Mesothelial cell of epicardium (in vitro differentiated cells): ENCODE measurements at regions not wholly inside any gene's neighbourhood (a gene's known extent, or its start where the extent isn't known, plus 50 kb on each side); places are given as distances from the start of the nearest gene placed in this dataset.
"Not testable (repeated sequence)": the region's sequence is repeated elsewhere in the genome, so short reads cannot be mapped to it uniquely, and the experiment has no call there.

Experiments
- DNase-seq, 2 experiments: peaks; one replicate each; pipeline ENCODE4 v3.0.0; 2021; ENCODE audit warnings: low spot score in 2 of 2; ENCODE audit not compliant: unreplicated experiment in 2 of 2
- H3K27ac Mint-ChIP-seq: 2 replicates; pipeline ENCODE4 v1.8.0; 2021; ENCODE audit warnings: mixed read lengths
- H3K27me3 Mint-ChIP-seq: 2 replicates; pipeline ENCODE4 v1.8.0; 2021; ENCODE audit warnings: low read depth, mixed read lengths
- H3K36me3 Mint-ChIP-seq: 2 replicates; pipeline ENCODE4 v1.8.0; 2021; ENCODE audit warnings: mixed read lengths
- H3K4me1 Mint-ChIP-seq: 2 replicates; pipeline ENCODE4 v1.8.0; 2021; ENCODE audit warnings: mixed read lengths
- H3K4me3 Mint-ChIP-seq: 2 replicates; pipeline ENCODE4 v1.8.0; 2021; ENCODE audit warnings: mild to moderate bottlenecking, moderate library complexity, mixed read lengths
- H3K9me3 Mint-ChIP-seq: 2 replicates; pipeline ENCODE4 v1.8.0; 2021; ENCODE audit warnings: mixed read lengths
- CTCF ChIP-seq: fragments of 200-600 bp; sonication (generic); IDR thresholded peaks from one replicate; pipeline ENCODE4 v1.5.0; 2021; ENCODE audit warnings: antibody characterized with exemption; ENCODE audit not compliant: unreplicated experiment

- DNase-seq, result no peak
- Mint-ChIP-seq H3K27me3 (peaks cover 2% of the 10 kb centered on the region), H3K9me3 (peaks cover 10% of the 10 kb centered on the region), H3K4me3 (no peak overlapping the region), H3K4me1 (no peaks in the 10 kb centered on the region), H3K36me3 (no peaks in the 10 kb centered on the region), H3K27ac (no peak overlapping the region)
- TF ChIP-seq CTCF, result no peak
These were observed 321.1 kb downstream of the SEC16B start for GRCh38 chr1:177648731-177649265.

GRCh38 chr1:177648138-177648537, 321.7 kb downstream of the SEC16B start:
- H3K4me3 Mint-ChIP-seq, result no peak overlapping the region
- no peak overlapping the region for H3K27ac Mint-ChIP-seq

GRCh38 chr1:177646757-177647730, 322.8 kb downstream of the SEC16B start:
- Mint-ChIP-seq H3K4me3 (no peak overlapping the region), H3K27me3 (peaks cover under 1% of the 10 kb centered on the region), H3K9me3 (peaks cover 3% of the 10 kb centered on the region), H3K4me1 (no peaks in the 10 kb centered on the region), H3K27ac (no peak overlapping the region), H3K36me3 (no peaks in the 10 kb centered on the region)
- no peak for TF ChIP-seq CTCF
- DNase-seq, result no peak

More at GRCh38 chr1:177648138-177648537, 321.7 kb downstream of the SEC16B start:
- H3K36me3 Mint-ChIP-seq, result no peaks in the 10 kb centered on the region
- peaks cover 9% of the 10 kb centered on the region for H3K9me3 Mint-ChIP-seq
- no peaks in the 10 kb centered on the region for H3K4me1 Mint-ChIP-seq
- DNase-seq, result no peak
- no peak for TF ChIP-seq CTCF
- H3K27me3 Mint-ChIP-seq, result peaks cover 2% of the 10 kb centered on the region

GRCh38 chr1:177645491-177646190, 324.2 kb downstream of the SEC16B start:
- Mint-ChIP-seq H3K4me3 (no peak overlapping the region), H3K9me3 (no peaks in the 10 kb centered on the region), H3K27me3 (no peaks in the 10 kb centered on the region), H3K4me1 (no peaks in the 10 kb centered on the region), H3K27ac (no peak overlapping the region), H3K36me3 (no peaks in the 10 kb centered on the region)
- TF ChIP-seq CTCF, result no peak
- no peak for DNase-seq

GRCh38 chr1:177640687-177641086, 329.2 kb downstream of the SEC16B start:
- H3K4me1 Mint-ChIP-seq, result no peaks in the 10 kb centered on the region
- H3K4me3 Mint-ChIP-seq, result no peak overlapping the region
- TF ChIP-seq CTCF, result no peak
- no peaks in the 10 kb centered on the region for H3K36me3 Mint-ChIP-seq
- DNase-seq, result no peak
- H3K27ac Mint-ChIP-seq, result no peak overlapping the region
- H3K9me3 Mint-ChIP-seq, result peaks cover 4% of the 10 kb centered on the region
- H3K27me3 Mint-ChIP-seq, result no peaks in the 10 kb centered on the region

GRCh38 chr1:177634151-177634550, 335.7 kb downstream of the SEC16B start:
- not testable (repeated sequence) for H3K4me3 Mint-ChIP-seq, H3K9me3 Mint-ChIP-seq, H3K27me3 Mint-ChIP-seq, H3K27ac Mint-ChIP-seq, DNase-seq, H3K4me1 Mint-ChIP-seq, H3K36me3 Mint-ChIP-seq
